GM21381 (cell line): ENCODE measurements at regions not wholly inside any gene's neighbourhood (a gene's known extent, or its start where the extent isn't known, plus 50 kb on each side); places are given as distances from the start of the nearest gene placed in this dataset.
"Not testable (repeated sequence)": the region's sequence is repeated elsewhere in the genome, so short reads cannot be mapped to it uniquely, and the experiment has no call there.

Source experiments
- ATAC-seq: cut with Tn5 transposase; IDR thresholded peaks from one replicate; pipeline ENCODE4 v1.9.1; 2021; ENCODE audit warnings: mild to moderate bottlenecking, moderate library complexity; ENCODE audit not compliant: unreplicated experiment

- no peak for ATAC-seq
Observed at GRCh38 chr7:91618776-91619765, 261.4 kb downstream of the MTERF1 start.

GRCh38 chr7:91620827-91621226, 259.7 kb downstream of the MTERF1 start:
- ATAC-seq = no peak

GRCh38 chr7:91627324-91627723, 253.2 kb downstream of the MTERF1 start:
- ATAC-seq = not testable (repeated sequence)

- no peak for ATAC-seq
Observed at GRCh38 chr7:91628742-91629141, 251.8 kb downstream of the MTERF1 start.

GRCh38 chr7:91630581-91631380, 249.7 kb downstream of the MTERF1 start:
- ATAC-seq = no peak

- no peak for ATAC-seq
Observed at GRCh38 chr7:91632234-91632940, 248.1 kb downstream of the MTERF1 start.

- no peak for ATAC-seq
Observed at GRCh38 chr7:91633013-91633441, 247.5 kb downstream of the MTERF1 start.

- no peak for ATAC-seq
Observed at GRCh38 chr7:91634485-91635177, 245.9 kb downstream of the MTERF1 start.

- no peak for ATAC-seq
Observed at GRCh38 chr7:91636129-91636724, 244.3 kb downstream of the MTERF1 start.

- no peak for ATAC-seq
Observed at GRCh38 chr7:91636728-91637127, 243.8 kb downstream of the MTERF1 start.

- no peak for ATAC-seq
Observed at GRCh38 chr7:91644256-91644655, 236.2 kb downstream of the MTERF1 start.

GRCh38 chr7:91645542-91645941, 235.0 kb downstream of the MTERF1 start:
- no peak for ATAC-seq

- no peak for ATAC-seq
Observed at GRCh38 chr7:91651986-91652385, 228.5 kb downstream of the MTERF1 start.

GRCh38 chr7:91653286-91653685, 227.2 kb downstream of the MTERF1 start:
- no peak for ATAC-seq

GRCh38 chr7:91655656-91656055, 224.8 kb downstream of the MTERF1 start:
- ATAC-seq = no peak

GRCh38 chr7:91656541-91657482, 223.7 kb downstream of the MTERF1 start:
- no peak for ATAC-seq

- ATAC-seq = no peak
Observed at GRCh38 chr7:91657483-91658071, 222.9 kb downstream of the MTERF1 start.

GRCh38 chr7:91659096-91659495, 221.4 kb downstream of the MTERF1 start:
- ATAC-seq = no peak
